ENCODE measurements at regions not wholly inside any gene's neighbourhood (a gene's known extent, or its start where the extent isn't known, plus 50 kb on each side); places are given as distances from the start of the nearest gene placed in this dataset.
"Not testable (repeated sequence)": the region's sequence is repeated elsewhere in the genome, so short reads cannot be mapped to it uniquely, and the experiment has no call there.

- H3K9me3 ChIP-seq (ENCODE audit: control insufficient read depth, low read depth, low read length); H4K20me1 ChIP-seq (ENCODE audit: control insufficient read depth, extremely low read depth, insufficient read depth, low read length); H3K27ac ChIP-seq (ENCODE audit: control insufficient read depth, insufficient read depth, low read length); H2AFZ ChIP-seq (ENCODE audit: control insufficient read depth, low read length); H3K27me3 ChIP-seq (ENCODE audit: control insufficient read depth, extremely low read depth, insufficient read depth, low read length); dilution Hi-C loops (cut with MboI; ENCODE audit: extremely low pct_ligation_motif_present, low sequenced_read_pairs); H3K79me2 ChIP-seq (ENCODE audit: control insufficient read depth, insufficient read depth, low read length); H3K36me3 ChIP-seq (ENCODE audit: control insufficient read depth in 2 of 2, extremely low read depth in 1 of 2, insufficient read depth in 2 of 2, low read length in 2 of 2); H3K4me2 ChIP-seq (ENCODE audit: control insufficient read depth, extremely low read depth, insufficient read depth, low read depth, low read length); H3K9ac ChIP-seq (ENCODE audit: control insufficient read depth, extremely low read depth, insufficient read depth, low read length); H3K9me1 ChIP-seq (ENCODE audit: control insufficient read depth, extremely low read depth, insufficient read depth, low read length); FAIRE-seq; H3K4me3 ChIP-seq (ENCODE audit: control insufficient read depth in 2 of 3, extremely low read depth in 1 of 3, insufficient read depth in 2 of 3, low read depth in 1 of 3, low read length in 3 of 3); DNase-seq (ENCODE audit: low read depth, low spot score); H3K4me1 ChIP-seq (ENCODE audit: control insufficient read depth, extremely low read depth, insufficient read depth, low read length): not testable (repeated sequence)
These were observed 664.7 kb downstream of the SPATA31A6 start for GRCh38 chr9:42848156-42848555.

GRCh38 chr9:42850896-42851693 lies 667.6 kb downstream of the SPATA31A6 start:
- H3K4me1 ChIP-seq (ENCODE audit: control insufficient read depth, extremely low read depth, insufficient read depth, low read length); H3K27me3 ChIP-seq (ENCODE audit: control insufficient read depth, extremely low read depth, insufficient read depth, low read length); H3K4me2 ChIP-seq (ENCODE audit: control insufficient read depth, extremely low read depth, insufficient read depth, low read depth, low read length); DNase-seq (ENCODE audit: low read depth, low spot score); FAIRE-seq; dilution Hi-C loops (cut with MboI; ENCODE audit: extremely low pct_ligation_motif_present, low sequenced_read_pairs); H3K9me1 ChIP-seq (ENCODE audit: control insufficient read depth, extremely low read depth, insufficient read depth, low read length); H3K27ac ChIP-seq (ENCODE audit: control insufficient read depth, insufficient read depth, low read length); H2AFZ ChIP-seq (ENCODE audit: control insufficient read depth, low read length); H3K9me3 ChIP-seq (ENCODE audit: control insufficient read depth, low read depth, low read length); H3K9ac ChIP-seq (ENCODE audit: control insufficient read depth, extremely low read depth, insufficient read depth, low read length); H3K4me3 ChIP-seq (ENCODE audit: control insufficient read depth in 2 of 3, extremely low read depth in 1 of 3, insufficient read depth in 2 of 3, low read depth in 1 of 3, low read length in 3 of 3); H4K20me1 ChIP-seq (ENCODE audit: control insufficient read depth, extremely low read depth, insufficient read depth, low read length); H3K79me2 ChIP-seq (ENCODE audit: control insufficient read depth, insufficient read depth, low read length); H3K36me3 ChIP-seq (ENCODE audit: control insufficient read depth in 2 of 2, extremely low read depth in 1 of 2, insufficient read depth in 2 of 2, low read length in 2 of 2): not testable (repeated sequence)

GRCh38 chr9:42851701-42852100 lies 668.2 kb downstream of the SPATA31A6 start:
- H3K79me2 ChIP-seq (ENCODE audit: control insufficient read depth, insufficient read depth, low read length); H3K9me3 ChIP-seq (ENCODE audit: control insufficient read depth, low read depth, low read length); H3K4me1 ChIP-seq (ENCODE audit: control insufficient read depth, extremely low read depth, insufficient read depth, low read length); dilution Hi-C loops (cut with MboI; ENCODE audit: extremely low pct_ligation_motif_present, low sequenced_read_pairs); H3K27me3 ChIP-seq (ENCODE audit: control insufficient read depth, extremely low read depth, insufficient read depth, low read length); H3K4me3 ChIP-seq (ENCODE audit: control insufficient read depth in 2 of 3, extremely low read depth in 1 of 3, insufficient read depth in 2 of 3, low read depth in 1 of 3, low read length in 3 of 3); FAIRE-seq; H3K9me1 ChIP-seq (ENCODE audit: control insufficient read depth, extremely low read depth, insufficient read depth, low read length); DNase-seq (ENCODE audit: low read depth, low spot score); H4K20me1 ChIP-seq (ENCODE audit: control insufficient read depth, extremely low read depth, insufficient read depth, low read length); H3K36me3 ChIP-seq (ENCODE audit: control insufficient read depth in 2 of 2, extremely low read depth in 1 of 2, insufficient read depth in 2 of 2, low read length in 2 of 2); H3K9ac ChIP-seq (ENCODE audit: control insufficient read depth, extremely low read depth, insufficient read depth, low read length); H2AFZ ChIP-seq (ENCODE audit: control insufficient read depth, low read length); H3K27ac ChIP-seq (ENCODE audit: control insufficient read depth, insufficient read depth, low read length): not testable (repeated sequence)
- H3K4me2 ChIP-seq (ENCODE audit: control insufficient read depth, extremely low read depth, insufficient read depth, low read depth, low read length), result peak overlapping the region; percentile 32
